Gastrocnemius medialis (tissue), 4 donors: ENCODE measurements at regions not wholly inside any gene's neighbourhood (a gene's known extent, or its start where the extent isn't known, plus 50 kb on each side); places are given as distances from the start of the nearest gene placed in this dataset.
"Not testable (repeated sequence)": the region's sequence is repeated elsewhere in the genome, so short reads cannot be mapped to it uniquely, and the experiment has no call there.

Experiments
- ATAC-seq, 2 donors: fragments of 150-250 bp; one replicate each; pipeline ENCODE4 v1.9.1; 2016
- DNase-seq, 2 donors: peaks; one replicate each; pipeline ENCODE4 v3.0.0-alpha.2; 2019
- H3K27ac ChIP-seq, 4 donors: fragments of 200-600 bp; sonication (generic); 1 replicate in 1 of 4; 2 replicates in 3 of 4; pipeline ENCODE4 v1.5.1; 2016 to 2018; ENCODE audit warnings: mild to moderate bottlenecking in 2 of 4, moderate library complexity in 1 of 4
- H3K27me3 ChIP-seq, 3 donors: fragments of 200-600 bp; sonication (generic) in 2 of 3; 1 replicate in 1 of 3; 2 replicates in 2 of 3; pipeline versions ENCODE4 v1.5.1 to v1.6.0; 2016 to 2019; ENCODE audit warnings: mild to moderate bottlenecking in 1 of 3, moderate library complexity in 1 of 3
- H3K36me3 ChIP-seq, 2 donors: fragments of 200-600 bp; sonication (generic) in 1 of 2; one replicate each; pipeline ENCODE4 v1.5.1; 2017 to 2018
- H3K4me1 ChIP-seq, 2 donors: fragments of 200-600 bp; sonication (generic) in 1 of 2; one replicate each; pipeline ENCODE4 v1.5.1; 2016 to 2017; ENCODE audit warnings: mild to moderate bottlenecking in 2 of 2
- H3K4me3 ChIP-seq, 4 donors: fragments of 200-600 bp; sonication (generic) in 3 of 4; 1 replicate in 1 of 4; 2 replicates in 3 of 4; pipeline ENCODE4 v1.5.1; 2016 to 2019; ENCODE audit warnings: mild to moderate bottlenecking in 2 of 4
- H3K9me3 ChIP-seq, 3 donors: fragments of 200-600 bp; sonication (generic) in 2 of 3; 1 replicate in 1 of 3; 2 replicates in 2 of 3; pipeline ENCODE4 v1.5.1; 2016 to 2019
- CTCF ChIP-seq, 5 experiments: fragments of 450-650 bp in 3 of 5; fragments of 200-600 bp in 2 of 5; sonication (generic) in 2 of 5; IDR thresholded peaks in 4 of 5; conservative IDR thresholded peaks in 1 of 5; 1 replicate in 4 of 5; 2 replicates in 1 of 5; pipeline ENCODE4 v1.5.1; 2016 to 2019; ENCODE audit warnings: antibody characterized with exemption in 5 of 5, mild to moderate bottlenecking in 3 of 5, moderate library complexity in 3 of 5
- POLR2A ChIP-seq, 2 donors: fragments of 450-650 bp; IDR thresholded peaks; one replicate each; pipeline ENCODE4 v1.6.1; 2017; ENCODE audit warnings: antibody characterized with exemption in 2 of 2, mild to moderate bottlenecking in 2 of 2, moderate library complexity in 2 of 2
- in situ Hi-C, 4 donors: fragments of 200-750 bp; cut with MboI; loops; one replicate each; pipeline versions ENCODE4 v1.15.0 to v1.8.0; 2017; ENCODE audit warnings: low sequenced_read_pairs in 4 of 4
- intact Hi-C: fragments of 100-400 bp; cut with DNase I; formaldehyde crosslinking; loops from one replicate; pipeline ENCODE4 v1.15.1; 2023; ENCODE audit warnings: low total_unique reads

GRCh38 chr7:84876061-84876821 lies 310.6 kb downstream of the SEMA3D start:
- Histone ChIP-seq H3K4me3 (no peak overlapping the region), H3K9me3 (no peaks in the 10 kb centered on the region), H3K36me3 (no peaks in the 10 kb centered on the region), H3K27ac (no peak overlapping the region), H3K27me3 (no peaks in the 10 kb centered on the region), H3K4me1 (no peaks in the 10 kb centered on the region)
- no peak for ATAC-seq
- in situ Hi-C loops (no loop called here), intact Hi-C loops (no loop called here)
- TF ChIP-seq CTCF (IDR thresholded peaks at IDR 0.05 in 4 of 5, conservative IDR thresholded peaks at IDR 0.05 in 1 of 5): no peak
- TF ChIP-seq POLR2A (IDR thresholded peaks at IDR 0.05): no peak
- DNase-seq: no peak

GRCh38 chr7:84865560-84865959 lies 321.3 kb downstream of the SEMA3D start:
- intact Hi-C loops (no loop called here), in situ Hi-C loops (no loop called here)
- H3K4me3 ChIP-seq: no peak overlapping the region
- no peaks in the 10 kb centered on the region for H3K9me3 ChIP-seq
- H3K4me1 ChIP-seq: no peaks in the 10 kb centered on the region
- H3K36me3 ChIP-seq: no peaks in the 10 kb centered on the region
- no peak for ATAC-seq
- DNase-seq: no peak
- no peak overlapping the region for H3K27ac ChIP-seq
- TF ChIP-seq CTCF (IDR thresholded peaks at IDR 0.05 in 4 of 5, conservative IDR thresholded peaks at IDR 0.05 in 1 of 5) (no peak), POLR2A (IDR thresholded peaks at IDR 0.05) (no peak)
- no peaks in the 10 kb centered on the region for H3K27me3 ChIP-seq

GRCh38 chr7:84857336-84857735 lies 329.5 kb downstream of the SEMA3D start:
- Histone ChIP-seq H3K9me3 (no peaks in the 10 kb centered on the region), H3K4me3 (no peak overlapping the region), H3K27me3 (no peaks in the 10 kb centered on the region), H3K36me3 (no peaks in the 10 kb centered on the region), H3K27ac (no peak overlapping the region), H3K4me1 (no peaks in the 10 kb centered on the region)
- in situ Hi-C loops (no loop called here), intact Hi-C loops (no loop called here)
- TF ChIP-seq POLR2A (IDR thresholded peaks at IDR 0.05): no peak
- no peak for TF ChIP-seq CTCF (IDR thresholded peaks at IDR 0.05 in 4 of 5, conservative IDR thresholded peaks at IDR 0.05 in 1 of 5)
- DNase-seq: no peak
- no peak for ATAC-seq

GRCh38 chr7:84855758-84856157 lies 331.1 kb downstream of the SEMA3D start:
- TF ChIP-seq POLR2A (IDR thresholded peaks at IDR 0.05) (no peak), CTCF (IDR thresholded peaks at IDR 0.05 in 4 of 5, conservative IDR thresholded peaks at IDR 0.05 in 1 of 5) (no peak)
- no peak for ATAC-seq
- no peak overlapping the region for H3K4me3 ChIP-seq
- H3K27ac ChIP-seq: no peak overlapping the region
- no peaks in the 10 kb centered on the region for H3K9me3 ChIP-seq
- intact Hi-C loops (no loop called here), in situ Hi-C loops (no loop called here)
- H3K27me3 ChIP-seq: no peaks in the 10 kb centered on the region
- H3K4me1 ChIP-seq: no peaks in the 10 kb centered on the region
- DNase-seq: no peak
- no peaks in the 10 kb centered on the region for H3K36me3 ChIP-seq

GRCh38 chr7:84848974-84849372 lies 337.9 kb downstream of the SEMA3D start:
- H3K4me1 ChIP-seq, intact Hi-C loops, H3K9me3 ChIP-seq, H3K27me3 ChIP-seq, in situ Hi-C loops, ATAC-seq, H3K4me3 ChIP-seq, DNase-seq, H3K27ac ChIP-seq, H3K36me3 ChIP-seq: not testable (repeated sequence)
